NCI-H1092 (cell line): ENCODE measurements at regions not wholly inside any gene's neighbourhood (a gene's known extent, or its start where the extent isn't known, plus 50 kb on each side); places are given as distances from the start of the nearest gene placed in this dataset.

ENCODE experiments used
- DNase-seq: peaks from one replicate; lab custom pipeline; 2025; lab: John Stamatoyannopoulos, UW

DNA sequence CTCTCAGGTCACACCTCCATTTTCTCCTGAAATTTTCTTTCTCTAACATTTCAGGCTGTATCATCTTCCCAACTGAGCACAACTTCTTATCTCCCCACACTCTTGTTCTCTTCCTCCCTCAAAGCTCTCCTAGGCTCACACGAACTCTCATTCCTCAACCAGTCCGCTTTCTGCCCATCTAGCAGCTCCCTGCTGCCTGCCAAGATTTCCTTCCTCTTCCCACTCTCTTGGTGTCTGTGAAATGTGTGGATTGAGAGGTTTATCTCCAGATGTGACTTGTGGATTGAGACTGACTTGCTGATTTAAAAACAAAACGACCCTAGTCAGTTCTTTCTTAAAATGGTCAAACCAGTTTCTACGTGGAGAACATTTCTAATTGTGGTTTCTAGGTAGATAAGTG is 106.3 kb downstream of the MTNR1B start:
- DNase-seq = no peak

DNA sequence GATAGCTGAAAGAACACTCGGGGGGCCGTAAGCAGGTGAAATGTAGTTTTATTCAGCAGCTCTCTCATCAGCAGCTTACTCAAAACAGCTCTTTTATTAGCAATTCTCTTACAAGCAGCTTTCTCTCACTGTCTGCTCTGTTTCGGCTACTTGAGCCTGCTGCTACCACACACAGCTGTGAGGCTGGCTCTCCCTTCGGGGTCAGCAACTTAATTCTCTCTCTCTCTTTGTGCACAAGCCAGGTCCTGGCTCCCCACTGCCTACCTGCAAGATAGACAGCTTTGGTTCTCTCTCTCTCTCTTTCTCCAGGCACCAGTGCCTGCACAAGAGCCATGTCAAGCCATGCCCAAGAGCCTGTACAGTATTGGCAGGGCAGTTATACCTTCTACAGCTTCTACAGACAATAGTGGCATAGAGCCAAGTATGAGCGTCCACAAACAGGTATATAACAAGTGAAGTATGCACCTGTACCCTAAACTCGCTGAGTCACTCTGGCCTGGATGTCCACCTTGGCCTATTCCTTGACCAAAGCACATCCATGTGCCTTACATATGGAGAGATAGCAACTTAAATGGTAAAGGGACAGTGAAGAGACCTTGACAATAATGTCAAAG is 110.8 kb downstream of the MTNR1B start:
- no peak for DNase-seq

DNA sequence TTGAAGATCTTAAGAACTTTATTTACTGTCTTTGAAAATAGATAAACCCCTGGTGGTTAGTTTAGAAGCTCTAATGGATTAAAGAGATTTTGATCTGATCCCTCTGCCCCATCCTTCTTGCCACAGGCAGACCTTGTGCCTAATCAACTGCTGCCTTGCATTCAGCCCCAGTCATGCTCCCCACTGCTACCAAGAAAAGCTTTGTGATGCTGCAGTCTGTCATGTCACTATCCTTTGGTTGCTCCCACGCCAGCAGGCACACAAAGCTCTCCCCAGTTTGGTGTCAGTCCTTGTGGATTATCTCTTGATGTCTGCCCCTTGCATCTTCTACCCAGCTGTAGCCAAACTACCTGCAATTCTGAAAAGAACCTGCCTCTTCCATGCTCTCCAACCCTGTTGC is 112.2 kb downstream of the MTNR1B start:
- DNase-seq = no peak

DNA sequence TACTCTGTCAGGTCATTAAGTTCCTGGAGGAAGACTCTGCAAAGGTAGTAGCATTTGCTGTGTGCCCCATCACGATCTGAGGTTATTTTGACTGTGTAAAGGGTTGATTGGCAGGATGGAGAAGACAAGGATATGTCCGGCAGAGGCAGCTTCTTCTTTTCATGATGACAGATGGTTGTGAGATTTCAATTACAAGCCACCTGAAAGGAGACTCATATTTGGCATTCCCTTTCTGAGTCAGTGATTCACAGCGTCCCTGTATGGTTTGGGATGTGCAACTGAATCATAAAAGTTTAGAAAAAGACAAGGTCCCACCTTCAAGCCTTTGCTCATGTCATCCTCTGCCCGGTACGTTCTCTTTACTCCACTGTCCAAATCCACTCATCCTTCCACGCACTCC is 113.4 kb downstream of the MTNR1B start:
- no peak for DNase-seq

DNA sequence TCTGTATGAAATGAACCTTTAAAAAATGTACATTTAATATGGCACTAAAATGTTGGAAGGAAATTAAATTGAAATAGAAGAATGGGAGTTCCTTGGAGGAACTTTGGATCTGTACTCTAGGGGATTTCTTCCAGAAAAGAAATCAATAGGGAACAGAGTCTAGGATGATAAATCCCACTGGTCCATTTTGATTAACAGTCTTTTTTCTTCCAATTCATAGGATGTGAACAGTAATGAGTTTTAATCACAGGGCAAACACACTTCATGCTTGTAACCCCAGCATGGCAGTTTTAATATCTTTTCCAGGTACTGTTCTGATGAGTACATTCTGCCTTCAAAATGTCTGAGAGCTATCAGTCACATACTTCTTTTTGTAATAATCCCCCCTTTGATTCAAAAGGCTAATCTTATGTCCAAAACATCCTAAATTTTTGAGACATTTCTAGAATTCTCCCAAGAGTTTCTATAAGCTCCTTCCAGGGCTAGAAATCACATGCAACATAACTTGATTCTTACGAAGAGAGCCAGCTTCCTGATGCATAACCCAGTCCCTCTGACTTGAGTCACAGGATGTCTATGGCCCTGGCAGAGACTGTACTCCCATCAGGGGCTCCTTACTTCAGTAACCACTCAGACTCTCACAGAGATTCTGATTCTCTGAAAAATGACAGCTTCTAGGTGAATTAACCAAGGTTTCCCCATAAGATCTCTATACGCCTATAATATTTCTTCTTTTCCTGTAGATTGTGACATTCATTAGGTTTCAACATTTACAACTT is 112.9 kb downstream of the SLC36A4 start:
- DNase-seq = no peak

- peak; percentile 10 for DNase-seq
These were observed 108.2 kb downstream of the SLC36A4 start for GRCh38 chr11:93089474-93090102.
